Sigmoid colon (tissue), 6 donors: ENCODE measurements at regions not wholly inside any gene's neighbourhood (a gene's known extent, or its start where the extent isn't known, plus 50 kb on each side); places are given as distances from the start of the nearest gene placed in this dataset.

Experiments used
- DNase-seq: peaks from one replicate; pipeline ENCODE4 v3.0.0-alpha.2; 2019
- H3K27ac ChIP-seq, 4 donors: fragments of 200-600 bp; sonication (generic); one replicate each; pipeline ENCODE4 v1.5.1; 2016 to 2019; ENCODE audit warnings: mild to moderate bottlenecking in 1 of 4
- H3K27me3 ChIP-seq, 3 donors: fragments of 200-600 bp; sonication (generic); one replicate each; pipeline ENCODE4 v1.5.1; 2019; ENCODE audit warnings: mild to moderate bottlenecking in 1 of 3
- H3K36me3 ChIP-seq, 4 donors: fragments of 200-600 bp; sonication (generic); one replicate each; pipeline ENCODE4 v1.5.1; 2016 to 2019
- H3K4me1 ChIP-seq, 4 donors: fragments of 200-600 bp; sonication (generic); one replicate each; pipeline ENCODE4 v1.5.1; 2017 to 2019
- H3K4me3 ChIP-seq, 4 donors: fragments of 200-600 bp; sonication (generic); one replicate each; pipeline ENCODE4 v1.5.1; 2017 to 2019; ENCODE audit warnings: mild to moderate bottlenecking in 2 of 4, moderate library complexity in 1 of 4
- H3K9me3 ChIP-seq, 4 donors: fragments of 200-600 bp in 3 of 4; sonication (generic) in 3 of 4; one replicate each; pipeline versions ENCODE4 v1.5.1 to v1.6.1; 2013 to 2019
- EP300 ChIP-seq, 4 donors: sonication (generic); formaldehyde crosslinking; IDR thresholded peaks; one replicate each; pipeline ENCODE4 v1.6.1; 2017; ENCODE audit warnings: antibody characterized with exemption in 4 of 4
- POLR2A ChIP-seq, 2 donors: fragments of 450-650 bp; IDR thresholded peaks; one replicate each; pipeline ENCODE4 v1.6.1; 2016; ENCODE audit warnings: antibody characterized with exemption in 2 of 2, mild to moderate bottlenecking in 2 of 2, moderate library complexity in 2 of 2
- POLR2AphosphoS5 ChIP-seq, 4 donors: sonication (generic); formaldehyde crosslinking; IDR thresholded peaks; one replicate each; pipeline ENCODE4 v1.6.1; 2017; ENCODE audit warnings: antibody characterized with exemption in 4 of 4
- WGBS, 2 donors: extraction: QIAGEN DNeasy Blood & Tissue Kit; methylation state at CpG; one replicate each; pipeline ENCODE4 v1.1.7; 2013; 5-methylcytosine and 5-hydroxymethylcytosine counted together
- intact Hi-C: fragments of 100-400 bp; cut with DNase I; formaldehyde crosslinking; loops from one replicate; pipeline ENCODE4 v1.15.1; 2023
- TF ChIP-seq, protein P1 (sequence below), 4 experiments: fragments of 450-650 bp in 3 of 4; fragments of 200-600 bp in 1 of 4; IDR thresholded peaks; one replicate each; pipeline ENCODE4 v1.5.1; 2016 to 2019; ENCODE audit warnings: antibody characterized with exemption in 4 of 4, mild to moderate bottlenecking in 3 of 4, moderate library complexity in 2 of 4
- donor health status: healthy with polysubstance abuse.
- donor health status: healthy.

DNA sequence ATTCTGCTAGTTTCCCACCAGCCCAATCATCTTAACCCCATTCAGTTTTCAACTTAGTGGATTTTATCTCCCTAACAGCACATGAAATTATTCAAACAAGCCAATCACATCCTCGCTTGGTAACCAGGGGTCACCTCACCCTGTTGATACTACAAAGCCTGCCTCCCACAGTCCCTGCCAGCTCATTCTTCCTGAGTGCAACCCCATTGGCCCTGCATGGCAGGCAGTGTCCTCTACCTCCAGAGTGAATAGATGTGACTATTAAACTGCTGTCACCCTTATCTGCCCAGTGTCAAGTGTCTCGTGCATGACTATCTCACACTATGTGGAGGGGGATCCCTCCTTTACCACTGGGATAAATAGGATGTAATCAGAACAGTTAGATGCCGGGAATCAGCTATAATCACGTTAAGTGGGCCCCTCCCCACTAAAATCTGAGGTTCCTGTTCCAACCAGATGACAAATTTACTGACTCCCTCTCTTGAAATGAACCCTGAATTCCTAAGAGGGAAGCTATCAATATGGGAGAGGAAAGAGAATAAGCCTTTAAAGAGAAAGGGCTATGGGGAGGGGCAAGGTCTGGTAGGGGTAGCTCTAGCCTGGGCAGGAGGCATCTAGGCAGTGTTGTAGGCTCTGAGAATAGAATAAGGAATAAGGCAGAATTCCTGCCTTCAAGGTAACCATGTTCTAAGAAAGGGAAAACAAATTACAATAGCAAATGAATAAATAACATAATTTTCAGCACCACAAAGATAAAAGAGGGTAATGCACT lies 155.9 kb downstream of the SLC30A10 start:
- Histone ChIP-seq H3K9me3 (no peaks in the 10 kb centered on the region), H3K27ac (no peak overlapping the region), H3K4me3 (no peak overlapping the region), H3K4me1 (no peaks in the 10 kb centered on the region), H3K27me3 (no peaks in the 10 kb centered on the region), H3K36me3 (no peaks in the 10 kb centered on the region)
- 52 to 71% methylated on average over 4 of the region's 4 CpGs for WGBS, 2 donors
- TF ChIP-seq POLR2A (IDR thresholded peaks at IDR 0.05) (no peak), POLR2AphosphoS5 (IDR thresholded peaks at IDR 0.05) (no peak), EP300 (IDR thresholded peaks at IDR 0.05) (no peak)
- TF ChIP-seq, protein P1, sequence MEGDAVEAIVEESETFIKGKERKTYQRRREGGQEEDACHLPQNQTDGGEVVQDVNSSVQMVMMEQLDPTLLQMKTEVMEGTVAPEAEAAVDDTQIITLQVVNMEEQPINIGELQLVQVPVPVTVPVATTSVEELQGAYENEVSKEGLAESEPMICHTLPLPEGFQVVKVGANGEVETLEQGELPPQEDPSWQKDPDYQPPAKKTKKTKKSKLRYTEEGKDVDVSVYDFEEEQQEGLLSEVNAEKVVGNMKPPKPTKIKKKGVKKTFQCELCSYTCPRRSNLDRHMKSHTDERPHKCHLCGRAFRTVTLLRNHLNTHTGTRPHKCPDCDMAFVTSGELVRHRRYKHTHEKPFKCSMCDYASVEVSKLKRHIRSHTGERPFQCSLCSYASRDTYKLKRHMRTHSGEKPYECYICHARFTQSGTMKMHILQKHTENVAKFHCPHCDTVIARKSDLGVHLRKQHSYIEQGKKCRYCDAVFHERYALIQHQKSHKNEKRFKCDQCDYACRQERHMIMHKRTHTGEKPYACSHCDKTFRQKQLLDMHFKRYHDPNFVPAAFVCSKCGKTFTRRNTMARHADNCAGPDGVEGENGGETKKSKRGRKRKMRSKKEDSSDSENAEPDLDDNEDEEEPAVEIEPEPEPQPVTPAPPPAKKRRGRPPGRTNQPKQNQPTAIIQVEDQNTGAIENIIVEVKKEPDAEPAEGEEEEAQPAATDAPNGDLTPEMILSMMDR (IDR thresholded peaks at IDR 0.05), result no peak
- DNase-seq, result no peak
- intact Hi-C loops, result no loop called here

- Histone ChIP-seq H3K4me3 (no peak overlapping the region), H3K27ac (no peak overlapping the region), H3K4me1 (no peaks in the 10 kb centered on the region), H3K27me3 (no peaks in the 10 kb centered on the region), H3K9me3 (no peaks in the 10 kb centered on the region), H3K36me3 (no peaks in the 10 kb centered on the region)
- 39 to 67% methylated on average over 3 of the region's 3 CpGs for WGBS, 2 donors
- TF ChIP-seq, protein P1 (IDR thresholded peaks at IDR 0.05), result no peak
- TF ChIP-seq POLR2A (IDR thresholded peaks at IDR 0.05), result no peak
- TF ChIP-seq POLR2AphosphoS5 (IDR thresholded peaks at IDR 0.05), result no peak
- TF ChIP-seq EP300 (IDR thresholded peaks at IDR 0.05), result no peak
- intact Hi-C loops, result no loop called here
- DNase-seq, result no peak
Measured at GRCh38 chr1:219771080-219771479, 157.3 kb downstream of the SLC30A10 start.

DNA sequence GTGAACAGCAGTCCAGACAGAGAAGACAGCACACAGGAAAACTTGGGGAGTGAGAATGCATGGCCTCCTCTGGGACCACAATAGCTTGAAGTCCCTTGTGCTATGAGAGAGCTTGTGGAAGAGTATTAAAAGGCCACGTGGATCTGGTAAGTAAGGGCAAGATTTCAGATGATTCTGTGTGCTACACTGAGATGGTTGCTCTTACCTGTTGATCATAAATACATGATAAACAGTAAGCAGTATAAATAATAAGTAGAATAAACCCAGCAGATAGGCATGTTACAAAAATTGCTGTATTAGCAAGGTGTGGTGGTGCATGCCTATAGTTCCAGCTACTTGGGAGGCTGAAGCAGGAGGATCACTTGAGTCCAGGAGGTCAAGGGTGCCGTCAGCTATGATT lies 150.4 kb upstream of the ZC3H11B start:
- H3K27ac ChIP-seq, result no peak overlapping the region
- 69 to 78% methylated on average over 2 of the region's 2 CpGs for WGBS, 2 donors
- no peaks in the 10 kb centered on the region for H3K9me3 ChIP-seq
- no peak for DNase-seq
- H3K36me3 ChIP-seq, result no peaks in the 10 kb centered on the region
- H3K4me1 ChIP-seq, result no peaks in the 10 kb centered on the region
- no peaks in the 10 kb centered on the region for H3K27me3 ChIP-seq
- no peak overlapping the region for H3K4me3 ChIP-seq
- no peak for TF ChIP-seq POLR2A (IDR thresholded peaks at IDR 0.05)
- TF ChIP-seq, protein P1 (IDR thresholded peaks at IDR 0.05), result no peak
- no peak for TF ChIP-seq EP300 (IDR thresholded peaks at IDR 0.05)
- no peak for TF ChIP-seq POLR2AphosphoS5 (IDR thresholded peaks at IDR 0.05)
- intact Hi-C loops, result no loop called here

- Histone ChIP-seq H3K27ac (no peak overlapping the region), H3K27me3 (no peaks in the 10 kb centered on the region), H3K4me3 (no peak overlapping the region), H3K36me3 (no peaks in the 10 kb centered on the region), H3K9me3 (no peaks in the 10 kb centered on the region), H3K4me1 (no peaks in the 10 kb centered on the region)
- WGBS, 2 donors, result 57 to 76% methylated on average over 3 of the region's 3 CpGs
- no peak for DNase-seq
- intact Hi-C loops, result no loop called here
- TF ChIP-seq POLR2AphosphoS5 (IDR thresholded peaks at IDR 0.05) (no peak), POLR2A (IDR thresholded peaks at IDR 0.05) (no peak), EP300 (IDR thresholded peaks at IDR 0.05) (no peak)
- TF ChIP-seq, protein P1 (IDR thresholded peaks at IDR 0.05), result no peak
Measured at GRCh38 chr1:219761208-219761860, 148.4 kb upstream of the ZC3H11B start.
